ENCODE measurements at regions not wholly inside any gene's neighbourhood (a gene's known extent, or its start where the extent isn't known, plus 50 kb on each side); places are given as distances from the start of the nearest gene placed in this dataset.

- TF ChIP-seq CTCF (IDR thresholded peaks at IDR 0.05; ENCODE audit: low read depth, low read length) (no peak), MYC (IDR thresholded peaks at IDR 0.05; ENCODE audit: low read depth, low read length) (no peak), POLR2A (IDR thresholded peaks at IDR 0.05; ENCODE audit: extremely low read depth, insufficient read length) (no peak), MAX (IDR thresholded peaks at IDR 0.05; ENCODE audit: low read depth, low read length) (no peak)
Observed at GRCh38 chr4:162523171-162523570, 359.4 kb upstream of the FSTL5 start.

Data from NB4 (cell line).